ENCODE measurements at regions not wholly inside any gene's neighbourhood (a gene's known extent, or its start where the extent isn't known, plus 50 kb on each side); places are given as distances from the start of the nearest gene placed in this dataset.

DNA sequence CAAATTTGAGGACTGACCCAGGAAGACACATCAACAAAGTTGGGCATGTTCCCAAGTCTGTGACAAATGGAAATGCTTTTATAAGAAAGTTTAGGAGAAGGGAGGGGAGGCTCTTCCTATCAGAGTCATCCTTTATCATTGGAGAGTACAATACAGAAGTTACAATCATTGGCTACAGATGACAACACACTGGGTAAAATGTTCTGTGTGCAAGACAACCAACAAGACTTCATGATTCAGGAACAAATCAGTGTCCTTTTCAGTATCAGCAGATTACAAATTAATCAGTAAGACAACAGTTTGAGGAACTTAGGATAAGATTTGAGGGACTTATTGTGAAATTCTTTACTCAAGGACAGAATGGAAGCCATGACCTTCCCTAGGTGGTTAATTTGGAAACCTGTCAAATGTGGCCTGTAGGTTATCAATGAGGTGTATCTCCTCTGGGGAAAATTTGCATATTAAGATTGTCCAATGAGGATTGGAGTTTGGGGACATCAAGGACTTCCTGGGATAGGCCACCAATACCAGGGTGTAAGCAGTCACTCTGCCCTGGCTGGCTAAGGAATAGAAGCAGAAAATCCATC is 274.4 kb upstream of the RORA start:
- H3K18ac ChIP-seq (ENCODE audit: low read depth, low read length) = no peak overlapping the region
- CTCF ChIA-PET = interaction anchor here (0.5 kb wide), 1 partner anchor 1179 kb away, joined by 3 read pairs; no protein-coding TSS in a partner anchor
- H4K20me1 ChIP-seq (ENCODE audit: insufficient read depth, low read length) = no peaks in the 10 kb centered on the region
- dilution Hi-C loops (cut with HindIII; ENCODE audit: low sequenced_read_pairs, unreplicated experiment) = no loop called here
- H2BK20ac ChIP-seq (ENCODE audit: low read depth, low read length) = no peak overlapping the region
- H3K4me3 ChIP-seq (ENCODE audit: insufficient read depth, low read depth, low read length) = no peak overlapping the region
- no peak overlapping the region for H3K23ac ChIP-seq (ENCODE audit: low read depth, low read length)
- no peak overlapping the region for H2AFZ ChIP-seq (replicated peaks; ENCODE audit: low read length, poor library complexity)
- intact Hi-C loops (cut with micrococcal nuclease) = no loop called here
- TF ChIP-seq POLR2A (IDR thresholded peaks at IDR 0.05; ENCODE audit: low read depth, low read length) (no peak), CHD1 (IDR thresholded peaks at IDR 0.05; ENCODE audit: low read depth, low read length) (no peak), NFE2L2 (IDR thresholded peaks at IDR 0.05; ENCODE audit: low read depth, low read length) (no peak), RCOR1 (IDR thresholded peaks at IDR 0.05; ENCODE audit: insufficient replicate concordance, low read length) (no peak), FOS (IDR thresholded peaks at IDR 0.05; ENCODE audit: low read depth, low read length) (no peak), MXI1 (IDR thresholded peaks at IDR 0.05; ENCODE audit: borderline replicate concordance, low read depth, low read length) (no peak), CEBPB (IDR thresholded peaks at IDR 0.05; ENCODE audit: low read depth, low read length) (no peak)
- TF ChIP-seq, protein P1, sequence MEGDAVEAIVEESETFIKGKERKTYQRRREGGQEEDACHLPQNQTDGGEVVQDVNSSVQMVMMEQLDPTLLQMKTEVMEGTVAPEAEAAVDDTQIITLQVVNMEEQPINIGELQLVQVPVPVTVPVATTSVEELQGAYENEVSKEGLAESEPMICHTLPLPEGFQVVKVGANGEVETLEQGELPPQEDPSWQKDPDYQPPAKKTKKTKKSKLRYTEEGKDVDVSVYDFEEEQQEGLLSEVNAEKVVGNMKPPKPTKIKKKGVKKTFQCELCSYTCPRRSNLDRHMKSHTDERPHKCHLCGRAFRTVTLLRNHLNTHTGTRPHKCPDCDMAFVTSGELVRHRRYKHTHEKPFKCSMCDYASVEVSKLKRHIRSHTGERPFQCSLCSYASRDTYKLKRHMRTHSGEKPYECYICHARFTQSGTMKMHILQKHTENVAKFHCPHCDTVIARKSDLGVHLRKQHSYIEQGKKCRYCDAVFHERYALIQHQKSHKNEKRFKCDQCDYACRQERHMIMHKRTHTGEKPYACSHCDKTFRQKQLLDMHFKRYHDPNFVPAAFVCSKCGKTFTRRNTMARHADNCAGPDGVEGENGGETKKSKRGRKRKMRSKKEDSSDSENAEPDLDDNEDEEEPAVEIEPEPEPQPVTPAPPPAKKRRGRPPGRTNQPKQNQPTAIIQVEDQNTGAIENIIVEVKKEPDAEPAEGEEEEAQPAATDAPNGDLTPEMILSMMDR (conservative IDR thresholded peaks at IDR 0.05; ENCODE audit: low read depth, low read length) = no peak
- TF ChIP-seq, protein P2, sequence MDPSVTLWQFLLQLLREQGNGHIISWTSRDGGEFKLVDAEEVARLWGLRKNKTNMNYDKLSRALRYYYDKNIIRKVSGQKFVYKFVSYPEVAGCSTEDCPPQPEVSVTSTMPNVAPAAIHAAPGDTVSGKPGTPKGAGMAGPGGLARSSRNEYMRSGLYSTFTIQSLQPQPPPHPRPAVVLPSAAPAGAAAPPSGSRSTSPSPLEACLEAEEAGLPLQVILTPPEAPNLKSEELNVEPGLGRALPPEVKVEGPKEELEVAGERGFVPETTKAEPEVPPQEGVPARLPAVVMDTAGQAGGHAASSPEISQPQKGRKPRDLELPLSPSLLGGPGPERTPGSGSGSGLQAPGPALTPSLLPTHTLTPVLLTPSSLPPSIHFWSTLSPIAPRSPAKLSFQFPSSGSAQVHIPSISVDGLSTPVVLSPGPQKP (IDR thresholded peaks at IDR 0.05; ENCODE audit: borderline replicate concordance, low read depth, low read length) = no peak
- H3K4me1 ChIP-seq (ENCODE audit: control insufficient read depth, insufficient read depth, low read length) = no peaks in the 10 kb centered on the region
- no peak overlapping the region for H4K5ac ChIP-seq (ENCODE audit: low read depth, low read length)
- no peak overlapping the region for H3K14ac ChIP-seq (replicated peaks; ENCODE audit: low read depth, low read length)
- H2BK15ac ChIP-seq (ENCODE audit: low read depth, low read length) = no peak overlapping the region
- no peaks in the 10 kb centered on the region for H3K79me1 ChIP-seq (ENCODE audit: low read depth in 1 of 2, low read length in 2 of 2)
- no TSS peak for BruUV-seq (replicated peaks)
- in situ Hi-C loops (cut with MboI; ENCODE audit: low sequenced_read_pairs) = no loop called here
- H3K9ac ChIP-seq (ENCODE audit: low read depth, low read length) = no peak overlapping the region
- ATAC-seq (ENCODE audit: low read depth) (no peak), DNase-seq (no peak)
- H2BK120ac ChIP-seq (ENCODE audit: low read depth, low read length) = no peak overlapping the region
- H3K27me3 ChIP-seq (ENCODE audit: control insufficient read depth, insufficient read depth, low read length) = peaks cover 3% of the 10 kb centered on the region; the same call in 1 of the 2 replicates
- H3K36me3 ChIP-seq (ENCODE audit: control insufficient read depth, insufficient read depth, low read length) = no peaks in the 10 kb centered on the region
- no peak overlapping the region for H3K27ac ChIP-seq (ENCODE audit: insufficient read depth, low read length)
- no peaks in the 10 kb centered on the region for H3K9me1 ChIP-seq (ENCODE audit: insufficient read depth, low read length)
- H4K8ac ChIP-seq (ENCODE audit: low read depth in 2 of 2, low read length in 2 of 2) = no peak overlapping the region
- H3K4ac ChIP-seq (ENCODE audit: low read depth, low read length) = no peak overlapping the region
- no peak overlapping the region for H2BK5ac ChIP-seq (ENCODE audit: low read depth, low read length, poor library complexity, severe bottlenecking)
- H2AK5ac ChIP-seq (ENCODE audit: low read depth, low read length) = no peak overlapping the region
- no peak overlapping the region for H2AK9ac ChIP-seq (replicated peaks; ENCODE audit: low read depth, low read length, poor library complexity)
- no peak overlapping the region for H4K91ac ChIP-seq (ENCODE audit: insufficient read depth, low read depth, low read length)
- H3K56ac ChIP-seq (ENCODE audit: extremely low read depth, insufficient read depth, low read length) = no peak overlapping the region
- H3K9me3 ChIP-seq (ENCODE audit: control insufficient read depth, insufficient read depth, low read length) = no peaks in the 10 kb centered on the region
- H3K4me2 ChIP-seq (ENCODE audit: low read depth, low read length) = no peak overlapping the region
- POLR2A ChIA-PET (ENCODE audit: unreplicated experiment) = no interaction called here
